ENCODE measurements at regions not wholly inside any gene's neighbourhood (a gene's known extent, or its start where the extent isn't known, plus 50 kb on each side); places are given as distances from the start of the nearest gene placed in this dataset.

- H3K4me3 ChIP-seq (ENCODE audit: low read depth, low read length), result no peak overlapping the region
- DNase-seq (ENCODE audit: low read depth), result no peak
- TF ChIP-seq CTCF (conservative IDR thresholded peaks at IDR 0.05; ENCODE audit: low read depth, low read length), result no peak
Measured at GRCh38 chr6:169895000-169895759, 143.8 kb downstream of the ERMARD start.

GRCh38 chr6:169894377-169894960 lies 143.0 kb downstream of the ERMARD start:
- TF ChIP-seq CTCF (conservative IDR thresholded peaks at IDR 0.05; ENCODE audit: low read depth, low read length), result no peak
- no peak overlapping the region for H3K4me3 ChIP-seq (ENCODE audit: low read depth, low read length)
- DNase-seq (ENCODE audit: low read depth), result no peak

- no peak overlapping the region for H3K4me3 ChIP-seq (ENCODE audit: low read depth, low read length)
- DNase-seq (ENCODE audit: low read depth), result no peak
- TF ChIP-seq CTCF (conservative IDR thresholded peaks at IDR 0.05; ENCODE audit: low read depth, low read length), result no peak
Measured at GRCh38 chr6:169893624-169894023, 142.2 kb downstream of the ERMARD start.

- no peak for TF ChIP-seq CTCF (conservative IDR thresholded peaks at IDR 0.05; ENCODE audit: low read depth, low read length)
- DNase-seq (ENCODE audit: low read depth), result no peak
- H3K4me3 ChIP-seq (ENCODE audit: low read depth, low read length), result no peak overlapping the region
Measured at GRCh38 chr6:169891846-169892245, 140.4 kb downstream of the ERMARD start.

- no peak for DNase-seq (ENCODE audit: low read depth)
- no peak for TF ChIP-seq CTCF (conservative IDR thresholded peaks at IDR 0.05; ENCODE audit: low read depth, low read length)
- H3K4me3 ChIP-seq (ENCODE audit: low read depth, low read length), result no peak overlapping the region
Measured at GRCh38 chr6:169891421-169891820, 140.0 kb downstream of the ERMARD start.

GRCh38 chr6:169890901-169891300 lies 139.5 kb downstream of the ERMARD start:
- no peak for TF ChIP-seq CTCF (conservative IDR thresholded peaks at IDR 0.05; ENCODE audit: low read depth, low read length)
- no peak for DNase-seq (ENCODE audit: low read depth)
- H3K4me3 ChIP-seq (ENCODE audit: low read depth, low read length), result no peak overlapping the region

GRCh38 chr6:169890049-169890448 lies 138.6 kb downstream of the ERMARD start:
- TF ChIP-seq CTCF (conservative IDR thresholded peaks at IDR 0.05; ENCODE audit: low read depth, low read length), result no peak
- H3K4me3 ChIP-seq (ENCODE audit: low read depth, low read length), result no peak overlapping the region
- no peak for DNase-seq (ENCODE audit: low read depth)
